GM04503 (cell line): ENCODE measurements at regions not wholly inside any gene's neighbourhood (a gene's known extent, or its start where the extent isn't known, plus 50 kb on each side); places are given as distances from the start of the nearest gene placed in this dataset.

Source experiments
- DNase-seq: peaks from one replicate; pipeline ENCODE4 v3.0.0-alpha.2; 2012; ENCODE audit warnings: low read depth

DNA sequence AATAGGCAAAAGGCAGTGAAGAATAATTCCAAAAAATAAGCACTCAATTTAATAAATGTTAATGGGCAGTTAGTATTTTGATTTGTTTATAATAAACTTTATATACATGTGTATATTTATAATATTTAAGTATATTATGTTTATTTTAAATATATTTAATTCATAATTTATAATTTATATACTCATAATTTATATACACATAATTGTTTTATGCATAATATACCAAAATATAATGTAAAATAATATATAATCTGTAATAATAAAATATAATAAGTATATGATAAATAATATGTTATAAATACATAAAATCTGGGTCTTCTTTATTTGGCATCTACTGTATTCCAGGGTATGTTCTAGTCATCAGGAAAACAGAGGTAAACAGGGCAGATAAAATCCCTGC is 100.2 kb upstream of the ARID2 start:
- no peak for DNase-seq

DNA sequence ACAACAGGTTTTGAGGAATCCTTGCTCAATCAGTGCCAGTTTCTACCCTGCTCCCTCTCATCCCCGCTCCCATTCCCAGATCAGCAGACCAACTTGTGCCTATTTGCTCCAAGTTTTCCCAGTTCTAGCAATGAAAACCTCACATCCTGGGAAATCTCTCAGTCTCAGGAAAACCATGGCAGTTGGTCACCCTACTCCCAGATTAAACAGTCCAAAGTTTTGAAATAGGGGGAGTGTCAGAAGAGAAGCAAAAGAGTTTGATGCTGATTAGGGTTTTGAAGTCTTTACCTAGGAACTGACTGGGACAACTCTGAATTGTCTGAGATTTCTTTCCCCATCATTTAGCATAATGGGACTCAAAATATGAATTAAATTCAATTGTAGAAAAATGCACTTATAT is 95.8 kb upstream of the ARID2 start:
- DNase-seq, result no peak

GRCh38 chr12:45634273-45634917 is 95.1 kb upstream of the ARID2 start:
- no peak for DNase-seq

- DNase-seq, result no peak
Measured at GRCh38 chr12:45637242-45637641, 92.3 kb upstream of the ARID2 start.

GRCh38 chr12:45637706-45638105 is 91.8 kb upstream of the ARID2 start:
- no peak for DNase-seq

- no peak for DNase-seq
Measured at GRCh38 chr12:45638386-45638785, 91.1 kb upstream of the ARID2 start.

DNA sequence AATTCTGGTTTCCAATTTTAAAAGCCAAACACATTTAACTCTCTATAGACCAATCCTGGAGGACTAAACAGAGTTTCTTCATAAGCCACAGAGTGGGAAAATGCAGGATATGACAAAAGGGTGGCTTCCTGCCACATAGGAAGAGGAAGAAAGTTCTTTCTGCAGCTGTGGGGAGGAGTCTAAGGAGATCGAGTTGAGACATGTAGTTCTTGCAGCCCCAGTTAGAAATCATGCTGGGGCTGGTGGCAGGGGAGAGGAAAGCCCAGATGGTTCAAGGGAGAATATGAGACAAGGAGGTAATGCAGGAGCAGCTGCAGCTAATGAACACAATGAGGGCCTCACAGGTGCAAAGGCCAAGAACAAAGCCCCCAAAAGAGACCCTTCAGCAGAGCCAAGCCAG is 85.0 kb upstream of the ARID2 start:
- DNase-seq, result no peak

GRCh38 chr12:45646851-45647581 is 82.5 kb upstream of the ARID2 start:
- no peak for DNase-seq

GRCh38 chr12:45648070-45648469 is 81.4 kb upstream of the ARID2 start:
- no peak for DNase-seq

GRCh38 chr12:45651029-45651428 is 78.5 kb upstream of the ARID2 start:
- no peak for DNase-seq

- no peak for DNase-seq
Measured at GRCh38 chr12:45654002-45654665, 75.4 kb upstream of the ARID2 start.

- DNase-seq, result no peak
Measured at GRCh38 chr12:45655186-45655585, 74.3 kb upstream of the ARID2 start.

DNA sequence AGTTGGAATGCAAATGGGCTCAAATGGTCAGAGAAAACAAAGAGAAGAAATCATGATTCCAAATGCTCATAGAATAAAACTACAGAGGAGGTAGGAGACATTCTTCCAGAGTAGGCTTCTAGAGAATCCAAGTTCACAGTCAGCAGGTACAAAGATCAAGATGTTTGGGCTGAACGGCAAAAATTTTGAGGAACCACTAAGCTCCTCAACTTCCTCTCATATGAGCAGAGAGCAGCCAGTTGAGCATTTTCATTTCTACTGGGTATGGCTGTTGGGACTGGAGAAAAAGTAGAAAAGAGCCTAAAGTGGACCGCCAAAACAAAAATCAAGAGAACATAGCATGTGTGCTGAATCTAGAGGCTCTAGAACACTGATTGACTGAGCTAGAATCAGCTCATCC is 73.8 kb upstream of the ARID2 start:
- DNase-seq, result no peak

DNA sequence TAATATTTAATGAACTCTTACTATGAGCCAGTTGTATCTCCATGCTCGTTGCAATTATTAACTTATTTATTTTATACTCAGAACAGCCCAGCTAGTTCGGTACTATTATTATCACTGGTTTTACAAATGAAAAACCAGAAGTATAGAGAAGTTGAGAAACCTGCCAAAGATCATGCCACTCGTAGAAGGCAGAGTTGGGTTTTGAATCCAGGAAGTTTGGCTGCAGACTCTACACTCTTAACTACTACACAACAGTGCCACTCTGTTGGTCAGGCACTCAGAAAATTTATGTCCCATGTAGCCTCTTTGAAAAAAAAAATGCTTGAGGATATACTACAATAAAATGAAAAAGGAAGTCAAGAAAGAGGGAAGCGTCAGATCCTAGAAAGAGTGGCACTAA is 71.5 kb upstream of the ARID2 start:
- DNase-seq, result no peak

GRCh38 chr12:45660330-45660729 is 69.2 kb upstream of the ARID2 start:
- DNase-seq, result no peak

DNA sequence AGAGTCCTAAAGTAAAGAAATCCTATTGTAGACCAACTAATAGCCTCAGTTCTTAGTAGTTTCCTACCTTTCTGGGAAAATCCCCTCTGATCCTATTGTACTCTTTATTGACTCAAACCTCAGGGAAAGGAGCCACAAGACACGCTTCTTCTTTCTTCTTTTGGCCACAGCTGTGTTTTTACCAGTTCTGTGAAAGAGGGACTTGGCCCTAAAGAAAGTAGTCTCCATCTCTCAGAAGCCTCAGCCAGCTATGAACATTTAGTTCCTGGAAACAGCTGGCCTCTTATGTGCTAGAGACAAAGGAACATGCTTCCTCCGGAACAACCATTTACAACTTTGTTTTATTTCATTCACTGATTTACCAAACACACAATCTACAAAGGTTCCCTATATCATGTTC is 66.1 kb upstream of the ARID2 start:
- no peak for DNase-seq

- no peak for DNase-seq
Measured at GRCh38 chr12:45665941-45666340, 63.6 kb upstream of the ARID2 start.

GRCh38 chr12:45666396-45666795 is 63.1 kb upstream of the ARID2 start:
- no peak for DNase-seq

GRCh38 chr12:45666816-45667215 is 62.7 kb upstream of the ARID2 start:
- DNase-seq, result no peak

DNA sequence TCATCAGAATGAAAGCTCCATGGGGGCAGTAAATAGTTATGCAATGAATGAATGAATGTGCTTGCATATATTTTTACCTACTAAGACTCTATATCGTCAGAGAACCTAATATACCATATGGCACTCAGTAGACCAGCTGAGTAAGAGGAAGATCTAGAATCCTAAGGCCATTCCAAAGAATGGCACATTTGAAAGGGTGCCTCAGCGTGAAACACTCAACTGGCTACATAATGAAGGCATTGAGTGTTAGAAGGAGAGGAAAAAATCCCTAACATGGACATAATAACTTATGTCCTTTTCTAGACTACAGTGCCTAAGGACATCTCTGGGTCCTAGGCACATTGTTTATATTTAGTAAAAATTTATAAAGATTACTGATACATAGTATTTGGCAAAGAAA is 61.7 kb upstream of the ARID2 start:
- DNase-seq, result no peak

- no peak for DNase-seq
Measured at GRCh38 chr12:45668641-45669040, 60.9 kb upstream of the ARID2 start.

- DNase-seq, result no peak
Measured at GRCh38 chr12:45669093-45669492, 60.4 kb upstream of the ARID2 start.

GRCh38 chr12:45669792-45670191 is 59.7 kb upstream of the ARID2 start:
- no peak for DNase-seq
